HepG2 (cell line): ENCODE measurements at regions not wholly inside any gene's neighbourhood (a gene's known extent, or its start where the extent isn't known, plus 50 kb on each side); places are given as distances from the start of the nearest gene placed in this dataset.

Experiments used
- ATAC-seq: fragments of 200-7000 bp; cut with Tn5 transposase; 3 replicates; pipeline ENCODE4 v1.9.1; 2020; ENCODE audit warnings: mild to moderate bottlenecking, moderate library complexity
- BruUV-seq: library from RNA; stranded (reverse); fragments of 400-500 nt; replicated peaks from 2 replicates; lab custom pipeline; 2021; lab: Mats Ljungman, UMichigan
- CTCF ChIA-PET: fragments of 300-600 bp; formaldehyde crosslinking; extraction: SDS; loops from one replicate; lab custom pipeline; 2021; ENCODE audit warnings: low total read pairs, inconsistent platforms, low intra/inter-chr PET ratio; lab: Yijun Ruan, JAX
- POLR2A ChIA-PET: fragments of 350-600 bp; sonication (Branson Sonifier 250); formaldehyde crosslinking; loops from one replicate; lab custom pipeline; 2020; ENCODE audit warnings: antibody characterized with exemption, inconsistent platforms; lab: Yijun Ruan, JAX
- DNase-seq: peaks from one replicate; pipeline ENCODE4 v3.0.0-alpha.2; 2015; ENCODE audit warnings: low spot score
- FAIRE-seq: peaks from 3 replicates; lab custom pipeline; 2011; peaks lifted over from hg19 to GRCh38; lab: Jason Lieb, UNC
- H2AFZ ChIP-seq: one replicate; pipeline ENCODE4 v1.6.1; 2011; ENCODE audit warnings: low read length, inconsistent platforms
- H3K27ac ChIP-seq: fragments of 300-600 bp; 3 replicates; pipeline ENCODE4 v1.8.0; 2011; ENCODE audit warnings: mixed run types, mild to moderate bottlenecking, mixed read lengths, low read length, inconsistent platforms; ENCODE audit not compliant: insufficient read depth; ENCODE audit errors: extremely low read length
- H3K27me3 ChIP-seq, 2 experiments: fragments of 200-600 bp in 1 of 2; 2 replicates in 1 of 2; 3 replicates in 1 of 2; pipeline versions ENCODE4 v1.6.0 to v1.8.0; 2011; ENCODE audit warnings: low read length in 2 of 2, mild to moderate bottlenecking in 2 of 2, moderate library complexity in 2 of 2, inconsistent platforms in 1 of 2; ENCODE audit not compliant: insufficient read depth in 2 of 2, control insufficient read depth in 1 of 2
- H3K36me3 ChIP-seq, 2 experiments: fragments of 200-600 bp in 1 of 2; replicated peaks in 1 of 2; 2 replicates in 1 of 2; 3 replicates in 1 of 2; pipeline versions ENCODE4 v1.5.1 to v1.8.0; 2011; ENCODE audit warnings: low read length in 2 of 2, inconsistent platforms in 1 of 2; ENCODE audit not compliant: insufficient read depth in 2 of 2, control insufficient read depth in 1 of 2
- H3K4me1 ChIP-seq: 2 replicates; pipeline ENCODE4 v1.5.1; 2012; ENCODE audit warnings: low read length, inconsistent platforms; ENCODE audit not compliant: insufficient read depth
- H3K4me2 ChIP-seq: 2 replicates; pipeline ENCODE4 v1.6.0; 2011; ENCODE audit warnings: low read depth, low read length, inconsistent platforms
- H3K4me3 ChIP-seq, 3 experiments: fragments of 200-600 bp in 1 of 3; sonication (generic), shearing (Covaris generic) in 1 of 3; replicated peaks in 1 of 3; 2 replicates each; pipeline ENCODE4 v1.5.1; 2011 to 2016; ENCODE audit warnings: low read length in 3 of 3, inconsistent platforms in 2 of 3, low read depth in 2 of 3, mild to moderate bottlenecking in 2 of 3, control low read depth in 1 of 3, mixed read lengths in 1 of 3; ENCODE audit not compliant: insufficient read depth in 1 of 3
- H3K79me2 ChIP-seq: one replicate; pipeline ENCODE4 v1.6.1; 2011; ENCODE audit warnings: low read length, inconsistent platforms; ENCODE audit not compliant: insufficient read depth
- H3K9ac ChIP-seq: 2 replicates; pipeline ENCODE4 v1.6.0; 2011; ENCODE audit warnings: mild to moderate bottlenecking, low read depth, low read length, inconsistent platforms; ENCODE audit not compliant: insufficient read depth
- H3K9me3 ChIP-seq: 2 replicates; pipeline ENCODE4 v1.5.1; 2012; ENCODE audit warnings: mild to moderate bottlenecking, low read length
- H4K20me1 ChIP-seq: 2 replicates; pipeline ENCODE4 v1.6.0; 2011; ENCODE audit warnings: inconsistent platforms, mild to moderate bottlenecking, low read length, moderate library complexity; ENCODE audit not compliant: insufficient read depth
- GFI1 ChIP-seq: sonication (generic); formaldehyde crosslinking; IDR thresholded peaks from 2 replicates; pipeline ENCODE4 v1.5.0; 2020; ENCODE audit warnings: missing genetic modification reagents, mild to moderate bottlenecking, borderline replicate concordance
- GTF3A ChIP-seq: sonication (generic); formaldehyde crosslinking; conservative IDR thresholded peaks from 2 replicates; pipeline ENCODE4 v1.4.0; 2020; ENCODE audit warnings: mild to moderate bottlenecking, missing genetic modification reagents
- HNRNPLL ChIP-seq: fragments of 200-400 bp; formaldehyde crosslinking; IDR thresholded peaks from 2 replicates; pipeline ENCODE4 v1.6.1; 2017; ENCODE audit warnings: mild to moderate bottlenecking, low read depth, low read length; ENCODE audit not compliant: poor library complexity, severe bottlenecking
- KMT2A ChIP-seq: sonication (generic); formaldehyde crosslinking; IDR thresholded peaks from 2 replicates; pipeline ENCODE4 v1.4.0; 2020; ENCODE audit warnings: missing genetic modification reagents
- NCOR1 ChIP-seq: fragments of 200-600 bp; sonication (generic); IDR thresholded peaks from 2 replicates; pipeline ENCODE4 v1.7.0; 2017; ENCODE audit warnings: antibody characterized with exemption, low read length, borderline replicate concordance
- PHF21A ChIP-seq: sonication (generic); formaldehyde crosslinking; IDR thresholded peaks from 2 replicates; pipeline ENCODE4 v1.5.0; 2020; ENCODE audit warnings: mild to moderate bottlenecking, missing genetic modification reagents
- PHF8 ChIP-seq: sonication (generic); formaldehyde crosslinking; IDR thresholded peaks from 2 replicates; pipeline ENCODE4 v1.5.0; 2020; ENCODE audit warnings: missing genetic modification reagents
- RBAK ChIP-seq: sonication (generic); formaldehyde crosslinking; IDR thresholded peaks from 2 replicates; pipeline ENCODE4 v1.5.1; 2020; ENCODE audit warnings: mild to moderate bottlenecking, missing genetic modification reagents
- SNAPC5 ChIP-seq: sonication (generic); formaldehyde crosslinking; IDR thresholded peaks from 2 replicates; pipeline ENCODE4 v1.8.1; 2023; ENCODE audit warnings: mild to moderate bottlenecking, missing genetic modification reagents, borderline replicate concordance
- SOX5 ChIP-seq: IDR thresholded peaks from 2 replicates; pipeline ENCODE4 v1.6.1; 2016; ENCODE audit warnings: borderline replicate concordance
- TERF1 ChIP-seq: sonication (generic); formaldehyde crosslinking; IDR thresholded peaks from 2 replicates; pipeline ENCODE4 v1.8.0; 2022; ENCODE audit warnings: mild to moderate bottlenecking, missing genetic modification reagents, moderate library complexity
- UBTF ChIP-seq: sonication (generic); formaldehyde crosslinking; IDR thresholded peaks from 2 replicates; pipeline ENCODE4 v1.4.0; 2020; ENCODE audit warnings: mild to moderate bottlenecking, missing genetic modification reagents
- ZNF17 ChIP-seq: sonication (generic); formaldehyde crosslinking; IDR thresholded peaks from 2 replicates; pipeline ENCODE4 v1.5.0; 2020; ENCODE audit warnings: mild to moderate bottlenecking, missing genetic modification reagents
- in situ Hi-C: cut with HindIII; loops from 2 replicates; pipeline ENCODE4 v1.10.0; 2017; ENCODE audit warnings: low pct_unique_long_range_greater_than_20kb; ENCODE audit not compliant: extremely low pct_ligation_motif_present
- intact Hi-C: fragments of 100-400 bp; cut with micrococcal nuclease; formaldehyde crosslinking; loops from one replicate; pipeline ENCODE4 v1.10.0; 2022; ENCODE audit not compliant: unreplicated experiment
- TF ChIP-seq, protein P1 (sequence below): sonication (generic); formaldehyde crosslinking; IDR thresholded peaks from 2 replicates; pipeline ENCODE4 v1.8.0; 2022; ENCODE audit warnings: low read depth, missing genetic modification reagents
- TF ChIP-seq, protein P2 (sequence below): sonication (generic); formaldehyde crosslinking; IDR thresholded peaks from 2 replicates; pipeline ENCODE4 v1.5.1; 2020; ENCODE audit warnings: mild to moderate bottlenecking, missing genetic modification reagents, borderline replicate concordance

GRCh38 chr17:5698959-5699358, 114.7 kb upstream of the NLRP1 start:
- in situ Hi-C loops (no loop called here), intact Hi-C loops (no loop called here)
- Histone ChIP-seq H3K9ac (no peak overlapping the region), H3K4me2 (no peak overlapping the region), H3K9me3 (no peaks in the 10 kb centered on the region), H3K79me2 (no peaks in the 10 kb centered on the region), H3K4me1 (no peaks in the 10 kb centered on the region), H3K36me3 (no peaks in the 10 kb centered on the region), H4K20me1 (no peaks in the 10 kb centered on the region), H3K27ac (no peak overlapping the region), H2AFZ (no peak overlapping the region), H3K4me3 (no peak overlapping the region), H3K27me3 (no peaks in the 10 kb centered on the region)
- BruUV-seq: no TSS peak
- no peak for FAIRE-seq
- CTCF ChIA-PET: no interaction called here
- no peak for ATAC-seq
- DNase-seq: no peak
- POLR2A ChIA-PET: no interaction called here
- TF ChIP-seq, protein P1, sequence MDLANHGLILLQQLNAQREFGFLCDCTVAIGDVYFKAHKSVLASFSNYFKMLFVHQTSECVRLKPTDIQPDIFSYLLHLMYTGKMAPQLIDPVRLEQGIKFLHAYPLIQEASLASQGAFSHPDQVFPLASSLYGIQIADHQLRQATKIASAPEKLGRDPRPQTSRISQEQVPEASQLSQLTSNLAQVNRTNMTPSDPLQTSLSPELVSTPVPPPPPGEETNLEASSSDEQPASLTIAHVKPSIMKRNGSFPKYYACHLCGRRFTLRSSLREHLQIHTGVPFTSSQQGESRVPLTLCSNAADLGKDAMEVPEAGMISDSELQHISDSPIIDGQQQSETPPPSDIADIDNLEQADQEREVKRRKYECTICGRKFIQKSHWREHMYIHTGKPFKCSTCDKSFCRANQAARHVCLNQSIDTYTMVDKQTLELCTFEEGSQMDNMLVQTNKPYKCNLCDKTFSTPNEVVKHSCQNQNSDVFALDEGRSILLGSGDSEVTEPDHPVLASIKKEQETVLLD: no peak
- TF ChIP-seq HNRNPLL (no peak), TERF1 (CRISPR knock-in tag) (no peak), ZNF17 (no peak), GTF3A (CRISPR knock-in tag) (no peak), RBAK (CRISPR knock-in tag) (no peak), NCOR1 (no peak), PHF21A (no peak), PHF8 (CRISPR knock-in tag) (no peak), UBTF (CRISPR knock-in tag) (no peak), SOX5 (CRISPR knock-in tag) (no peak), SNAPC5 (no peak), KMT2A (no peak), GFI1 (CRISPR knock-in tag) (no peak)
- TF ChIP-seq, protein P2, sequence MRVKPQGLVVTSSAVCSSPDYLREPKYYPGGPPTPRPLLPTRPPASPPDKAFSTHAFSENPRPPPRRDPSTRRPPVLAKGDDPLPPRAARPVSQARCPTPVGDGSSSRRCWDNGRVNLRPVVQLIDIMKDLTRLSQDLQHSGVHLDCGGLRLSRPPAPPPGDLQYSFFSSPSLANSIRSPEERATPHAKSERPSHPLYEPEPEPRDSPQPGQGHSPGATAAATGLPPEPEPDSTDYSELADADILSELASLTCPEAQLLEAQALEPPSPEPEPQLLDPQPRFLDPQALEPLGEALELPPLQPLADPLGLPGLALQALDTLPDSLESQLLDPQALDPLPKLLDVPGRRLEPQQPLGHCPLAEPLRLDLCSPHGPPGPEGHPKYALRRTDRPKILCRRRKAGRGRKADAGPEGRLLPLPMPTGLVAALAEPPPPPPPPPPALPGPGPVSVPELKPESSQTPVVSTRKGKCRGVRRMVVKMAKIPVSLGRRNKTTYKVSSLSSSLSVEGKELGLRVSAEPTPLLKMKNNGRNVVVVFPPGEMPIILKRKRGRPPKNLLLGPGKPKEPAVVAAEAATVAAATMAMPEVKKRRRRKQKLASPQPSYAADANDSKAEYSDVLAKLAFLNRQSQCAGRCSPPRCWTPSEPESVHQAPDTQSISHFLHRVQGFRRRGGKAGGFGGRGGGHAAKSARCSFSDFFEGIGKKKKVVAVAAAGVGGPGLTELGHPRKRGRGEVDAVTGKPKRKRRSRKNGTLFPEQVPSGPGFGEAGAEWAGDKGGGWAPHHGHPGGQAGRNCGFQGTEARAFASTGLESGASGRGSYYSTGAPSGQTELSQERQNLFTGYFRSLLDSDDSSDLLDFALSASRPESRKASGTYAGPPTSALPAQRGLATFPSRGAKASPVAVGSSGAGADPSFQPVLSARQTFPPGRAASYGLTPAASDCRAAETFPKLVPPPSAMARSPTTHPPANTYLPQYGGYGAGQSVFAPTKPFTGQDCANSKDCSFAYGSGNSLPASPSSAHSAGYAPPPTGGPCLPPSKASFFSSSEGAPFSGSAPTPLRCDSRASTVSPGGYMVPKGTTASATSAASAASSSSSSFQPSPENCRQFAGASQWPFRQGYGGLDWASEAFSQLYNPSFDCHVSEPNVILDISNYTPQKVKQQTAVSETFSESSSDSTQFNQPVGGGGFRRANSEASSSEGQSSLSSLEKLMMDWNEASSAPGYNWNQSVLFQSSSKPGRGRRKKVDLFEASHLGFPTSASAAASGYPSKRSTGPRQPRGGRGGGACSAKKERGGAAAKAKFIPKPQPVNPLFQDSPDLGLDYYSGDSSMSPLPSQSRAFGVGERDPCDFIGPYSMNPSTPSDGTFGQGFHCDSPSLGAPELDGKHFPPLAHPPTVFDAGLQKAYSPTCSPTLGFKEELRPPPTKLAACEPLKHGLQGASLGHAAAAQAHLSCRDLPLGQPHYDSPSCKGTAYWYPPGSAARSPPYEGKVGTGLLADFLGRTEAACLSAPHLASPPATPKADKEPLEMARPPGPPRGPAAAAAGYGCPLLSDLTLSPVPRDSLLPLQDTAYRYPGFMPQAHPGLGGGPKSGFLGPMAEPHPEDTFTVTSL (CRISPR knock-in tag): no peak
